AG04449 (cell line): ENCODE measurements at regions not wholly inside any gene's neighbourhood (a gene's known extent, or its start where the extent isn't known, plus 50 kb on each side); places are given as distances from the start of the nearest gene placed in this dataset.

ENCODE experiments used
- CTCF ChIA-PET: fragments of 350-600 bp; formaldehyde crosslinking; extraction: SDS; loops from one replicate; lab custom pipeline; 2021; ENCODE audit warnings: antibody characterized with exemption; lab: Yijun Ruan, JAX
- POLR2A ChIA-PET: fragments of 400-600, 350-600 bp; formaldehyde crosslinking; extraction: SDS; loops from one replicate; lab custom pipeline; 2020; ENCODE audit warnings: antibody characterized with exemption, inconsistent platforms; lab: Yijun Ruan, JAX
- DNase-seq: peaks from one replicate; pipeline ENCODE4 v3.0.0-alpha.2; 2010; ENCODE audit warnings: low read depth, low spot score
- H3K4me3 ChIP-seq: 2 replicates; pipeline ENCODE4 v1.5.1; 2011; ENCODE audit warnings: low read depth, mild to moderate bottlenecking, control low read depth, low read length
- TF ChIP-seq, protein P1 (sequence below): IDR thresholded peaks from one replicate; pipeline ENCODE4 v1.5.1; 2011; ENCODE audit warnings: mild to moderate bottlenecking, moderate library complexity, low read length, control low read depth, inconsistent platforms; ENCODE audit not compliant: insufficient read depth; ENCODE audit errors: missing control alignments

DNA sequence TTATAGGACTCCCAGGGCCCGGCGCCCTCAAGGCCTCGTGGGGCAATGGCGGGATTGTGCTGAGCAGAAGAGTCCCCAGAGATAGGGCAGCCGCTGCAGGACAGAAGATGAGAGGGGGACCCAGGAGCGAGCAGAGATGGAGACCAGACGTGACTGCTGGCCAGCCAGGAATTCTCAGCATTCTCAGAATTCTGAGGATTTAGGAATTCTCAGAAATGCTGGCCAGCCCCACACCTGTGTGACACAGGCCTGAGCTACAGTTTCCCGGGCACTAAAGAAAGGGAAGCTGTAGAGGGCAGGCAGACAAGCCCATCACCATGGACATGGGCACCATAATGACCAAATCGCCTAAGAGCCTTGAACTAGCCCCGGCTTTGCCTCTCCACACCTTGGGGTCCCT, 186.2 kb upstream of the CDH4 start:
- ChIA-PET POLR2A (no interaction called here), CTCF (interaction anchor here (0.7 kb wide), 1 partner anchor 72 kb away, joined by 3 read pairs; no protein-coding TSS in a partner anchor)
- no peak overlapping the region for H3K4me3 ChIP-seq
- TF ChIP-seq, protein P1, sequence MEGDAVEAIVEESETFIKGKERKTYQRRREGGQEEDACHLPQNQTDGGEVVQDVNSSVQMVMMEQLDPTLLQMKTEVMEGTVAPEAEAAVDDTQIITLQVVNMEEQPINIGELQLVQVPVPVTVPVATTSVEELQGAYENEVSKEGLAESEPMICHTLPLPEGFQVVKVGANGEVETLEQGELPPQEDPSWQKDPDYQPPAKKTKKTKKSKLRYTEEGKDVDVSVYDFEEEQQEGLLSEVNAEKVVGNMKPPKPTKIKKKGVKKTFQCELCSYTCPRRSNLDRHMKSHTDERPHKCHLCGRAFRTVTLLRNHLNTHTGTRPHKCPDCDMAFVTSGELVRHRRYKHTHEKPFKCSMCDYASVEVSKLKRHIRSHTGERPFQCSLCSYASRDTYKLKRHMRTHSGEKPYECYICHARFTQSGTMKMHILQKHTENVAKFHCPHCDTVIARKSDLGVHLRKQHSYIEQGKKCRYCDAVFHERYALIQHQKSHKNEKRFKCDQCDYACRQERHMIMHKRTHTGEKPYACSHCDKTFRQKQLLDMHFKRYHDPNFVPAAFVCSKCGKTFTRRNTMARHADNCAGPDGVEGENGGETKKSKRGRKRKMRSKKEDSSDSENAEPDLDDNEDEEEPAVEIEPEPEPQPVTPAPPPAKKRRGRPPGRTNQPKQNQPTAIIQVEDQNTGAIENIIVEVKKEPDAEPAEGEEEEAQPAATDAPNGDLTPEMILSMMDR, result no peak
- no peak for DNase-seq

DNA sequence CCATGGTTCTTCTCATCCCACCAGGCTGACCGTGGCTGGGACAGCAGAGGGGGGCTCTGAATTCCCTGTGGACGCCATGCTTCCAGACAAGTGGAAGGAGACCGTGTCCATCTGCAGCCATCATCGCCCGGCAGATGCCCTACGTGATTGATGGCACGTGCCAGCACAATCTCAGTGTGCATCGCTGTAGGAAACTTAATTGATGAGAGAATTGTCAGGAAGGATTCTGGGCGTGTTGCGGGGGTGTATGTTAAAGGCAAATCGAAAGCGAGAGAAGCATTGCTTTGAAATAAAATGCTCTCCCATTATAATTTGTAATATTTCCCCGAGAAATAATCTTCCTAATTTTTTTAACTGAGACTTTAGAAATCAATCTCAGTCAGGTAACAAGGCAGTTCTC, 185.5 kb upstream of the CDH4 start:
- CTCF ChIA-PET, result no interaction called here
- no peak for DNase-seq
- no peak overlapping the region for H3K4me3 ChIP-seq
- TF ChIP-seq, protein P1, result no peak
- POLR2A ChIA-PET, result no interaction called here

- H3K4me3 ChIP-seq, result no peak overlapping the region
- POLR2A ChIA-PET, result no interaction called here
- DNase-seq, result no peak
- CTCF ChIA-PET, result no interaction called here
- TF ChIP-seq, protein P1, result no peak
Measured at GRCh38 chr20:61067221-61067620, 184.8 kb upstream of the CDH4 start.

- CTCF ChIA-PET, result no interaction called here
- DNase-seq, result no peak
- POLR2A ChIA-PET, result no interaction called here
- no peak overlapping the region for H3K4me3 ChIP-seq
- TF ChIP-seq, protein P1, result no peak
Measured at GRCh38 chr20:61072398-61072797, 179.7 kb upstream of the CDH4 start.

GRCh38 chr20:61073376-61073775, 178.7 kb upstream of the CDH4 start:
- H3K4me3 ChIP-seq, result no peak overlapping the region
- CTCF ChIA-PET, result no interaction called here

GRCh38 chr20:61082720-61083119, 169.3 kb upstream of the CDH4 start:
- CTCF ChIA-PET, result no interaction called here
- no peak for DNase-seq
- POLR2A ChIA-PET, result no interaction called here

More at GRCh38 chr20:61073376-61073775, 178.7 kb upstream of the CDH4 start:
- POLR2A ChIA-PET, result no interaction called here
- no peak for DNase-seq
- TF ChIP-seq, protein P1, result no peak

More at GRCh38 chr20:61082720-61083119, 169.3 kb upstream of the CDH4 start:
- TF ChIP-seq, protein P1, result no peak
- no peak overlapping the region for H3K4me3 ChIP-seq
